ENCODE measurements at regions not wholly inside any gene's neighbourhood (a gene's known extent, or its start where the extent isn't known, plus 50 kb on each side); places are given as distances from the start of the nearest gene placed in this dataset.

- Histone ChIP-seq H3K27me3 (ENCODE audit: insufficient read depth, low read depth) (no peaks in the 10 kb centered on the region), H3K4me2 (no peak overlapping the region), H3K9ac (no peak overlapping the region), H3K79me2 (ENCODE audit: insufficient read depth, low read depth) (no peaks in the 10 kb centered on the region), H4K20me1 (ENCODE audit: insufficient read depth) (no peaks in the 10 kb centered on the region), H3K4me3 (IDR thresholded peaks at IDR 0.05; ENCODE audit: insufficient read depth, low read depth, low read length) (no peak overlapping the region), H3K36me3 (ENCODE audit: insufficient read depth) (no peaks in the 10 kb centered on the region), H3K4me1 (ENCODE audit: low read depth, poor library complexity, severe bottlenecking) (no peaks in the 10 kb centered on the region), H2AFZ (ENCODE audit: low read depth) (no peak overlapping the region), H3K27ac (no peak overlapping the region)
- TF ChIP-seq CTCF (conservative IDR thresholded peaks at IDR 0.05; ENCODE audit: low read depth, low read length): no peak
Observed at GRCh38 chr2:139007130-139007529, 226.9 kb upstream of the NXPH2 start.

- no peak overlapping the region for H3K4me2 ChIP-seq
Observed at GRCh38 chr2:139000131-139000785, 220.1 kb upstream of the NXPH2 start.

GRCh38 chr2:138997856-138998517 is 217.8 kb upstream of the NXPH2 start:
- H3K4me2 ChIP-seq: no peak overlapping the region
- no peak overlapping the region for H3K9ac ChIP-seq
- no peaks in the 10 kb centered on the region for H3K4me1 ChIP-seq (ENCODE audit: low read depth, poor library complexity, severe bottlenecking)
- H3K27ac ChIP-seq: no peak overlapping the region
- no peaks in the 10 kb centered on the region for H3K36me3 ChIP-seq (ENCODE audit: insufficient read depth)
- no peaks in the 10 kb centered on the region for H3K27me3 ChIP-seq (ENCODE audit: insufficient read depth, low read depth)
- H2AFZ ChIP-seq (ENCODE audit: low read depth): no peak overlapping the region
- no peak overlapping the region for H3K4me3 ChIP-seq (IDR thresholded peaks at IDR 0.05; ENCODE audit: insufficient read depth, low read depth, low read length)
- no peak for TF ChIP-seq CTCF (conservative IDR thresholded peaks at IDR 0.05; ENCODE audit: low read depth, low read length)
- no peaks in the 10 kb centered on the region for H4K20me1 ChIP-seq (ENCODE audit: insufficient read depth)
- no peaks in the 10 kb centered on the region for H3K79me2 ChIP-seq (ENCODE audit: insufficient read depth, low read depth)

More at GRCh38 chr2:139000131-139000785, 220.1 kb upstream of the NXPH2 start:
- H3K9ac ChIP-seq: no peak overlapping the region
- no peak overlapping the region for H3K4me3 ChIP-seq (IDR thresholded peaks at IDR 0.05; ENCODE audit: insufficient read depth, low read depth, low read length)
- no peak overlapping the region for H3K27ac ChIP-seq
- no peaks in the 10 kb centered on the region for H3K27me3 ChIP-seq (ENCODE audit: insufficient read depth, low read depth)
- TF ChIP-seq CTCF (conservative IDR thresholded peaks at IDR 0.05; ENCODE audit: low read depth, low read length): no peak
- no peak overlapping the region for H2AFZ ChIP-seq (ENCODE audit: low read depth)
- H3K79me2 ChIP-seq (ENCODE audit: insufficient read depth, low read depth): no peaks in the 10 kb centered on the region
- no peaks in the 10 kb centered on the region for H3K36me3 ChIP-seq (ENCODE audit: insufficient read depth)
- no peaks in the 10 kb centered on the region for H4K20me1 ChIP-seq (ENCODE audit: insufficient read depth)
- H3K4me1 ChIP-seq (ENCODE audit: low read depth, poor library complexity, severe bottlenecking): no peaks in the 10 kb centered on the region

GRCh38 chr2:138997346-138997745 is 217.2 kb upstream of the NXPH2 start:
- Histone ChIP-seq H3K9ac (no peak overlapping the region), H3K27me3 (ENCODE audit: insufficient read depth, low read depth) (no peaks in the 10 kb centered on the region), H3K27ac (no peak overlapping the region), H2AFZ (ENCODE audit: low read depth) (no peak overlapping the region), H3K79me2 (ENCODE audit: insufficient read depth, low read depth) (no peaks in the 10 kb centered on the region), H3K36me3 (ENCODE audit: insufficient read depth) (no peaks in the 10 kb centered on the region), H3K4me3 (IDR thresholded peaks at IDR 0.05; ENCODE audit: insufficient read depth, low read depth, low read length) (no peak overlapping the region), H4K20me1 (ENCODE audit: insufficient read depth) (no peaks in the 10 kb centered on the region), H3K4me2 (no peak overlapping the region), H3K4me1 (ENCODE audit: low read depth, poor library complexity, severe bottlenecking) (no peaks in the 10 kb centered on the region)
- no peak for TF ChIP-seq CTCF (conservative IDR thresholded peaks at IDR 0.05; ENCODE audit: low read depth, low read length)
